Activated naive CD4-positive, alpha-beta T cell treated with anti-CD3 and anti-CD28 coated beads for 36 hours (primary cell): ENCODE measurements at regions not wholly inside any gene's neighbourhood (a gene's known extent, or its start where the extent isn't known, plus 50 kb on each side); places are given as distances from the start of the nearest gene placed in this dataset.
"Not testable (repeated sequence)": the region's sequence is repeated elsewhere in the genome, so short reads cannot be mapped to it uniquely, and the experiment has no call there.

Experiments
- CTCF ChIA-PET: fragments of 350-600 bp; sonication (Branson Sonifier 250); formaldehyde crosslinking; loops from one replicate; lab custom pipeline; 2021; ENCODE audit warnings: antibody characterized with exemption; lab: Charles Lee
- DNase-seq: peaks from one replicate; pipeline ENCODE4 v3.0.0-alpha.2; 2020
- H3K27ac Mint-ChIP-seq: one replicate; pipeline ENCODE4 v1.8.0; 2021; ENCODE audit warnings: mild to moderate bottlenecking, mixed read lengths
- H3K27me3 Mint-ChIP-seq: one replicate; pipeline ENCODE4 v1.8.0; 2021; ENCODE audit warnings: low read depth, mixed read lengths
- H3K36me3 Mint-ChIP-seq: one replicate; pipeline ENCODE4 v1.8.0; 2021; ENCODE audit warnings: low read depth, mixed read lengths
- H3K4me1 Mint-ChIP-seq: one replicate; pipeline ENCODE4 v1.8.0; 2021; ENCODE audit warnings: low read depth, mixed read lengths
- H3K4me3 Mint-ChIP-seq: one replicate; pipeline ENCODE4 v1.8.0; 2021; ENCODE audit warnings: mild to moderate bottlenecking, moderate library complexity, mixed read lengths
- H3K9me3 Mint-ChIP-seq: one replicate; pipeline ENCODE4 v1.8.0; 2021; ENCODE audit warnings: mixed read lengths
- intact Hi-C: fragments of 100-400 bp; cut with micrococcal nuclease; formaldehyde crosslinking; loops from one replicate; pipeline ENCODE4 v1.15.1; 2023

DNA sequence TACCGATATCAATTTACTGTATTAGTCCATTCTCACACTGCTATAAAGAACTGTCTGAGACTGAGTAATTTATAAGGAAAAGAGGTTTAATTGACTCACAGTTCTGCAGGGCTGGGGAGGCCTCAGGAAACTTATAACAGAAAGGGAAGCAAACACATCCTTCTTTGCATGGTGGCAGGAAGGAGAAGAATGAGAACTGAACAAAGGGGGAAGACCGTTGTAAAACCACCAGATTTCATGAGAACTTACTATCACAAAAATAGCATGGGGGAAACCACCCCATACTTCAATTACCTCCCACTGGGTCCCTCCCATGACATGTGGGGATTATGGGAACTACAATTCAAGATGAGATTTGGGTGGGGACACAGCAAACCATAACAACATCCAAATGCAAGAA lies 239.7 kb downstream of the SQOR start:
- H3K27ac Mint-ChIP-seq, H3K4me1 Mint-ChIP-seq, H3K4me3 Mint-ChIP-seq, H3K36me3 Mint-ChIP-seq, H3K9me3 Mint-ChIP-seq, DNase-seq, intact Hi-C loops, H3K27me3 Mint-ChIP-seq: not testable (repeated sequence)
- CTCF ChIA-PET, result interaction anchor here (0.6 kb wide), 1 partner anchor 1725 kb away, joined by 3 read pairs; no protein-coding TSS in a partner anchor

DNA sequence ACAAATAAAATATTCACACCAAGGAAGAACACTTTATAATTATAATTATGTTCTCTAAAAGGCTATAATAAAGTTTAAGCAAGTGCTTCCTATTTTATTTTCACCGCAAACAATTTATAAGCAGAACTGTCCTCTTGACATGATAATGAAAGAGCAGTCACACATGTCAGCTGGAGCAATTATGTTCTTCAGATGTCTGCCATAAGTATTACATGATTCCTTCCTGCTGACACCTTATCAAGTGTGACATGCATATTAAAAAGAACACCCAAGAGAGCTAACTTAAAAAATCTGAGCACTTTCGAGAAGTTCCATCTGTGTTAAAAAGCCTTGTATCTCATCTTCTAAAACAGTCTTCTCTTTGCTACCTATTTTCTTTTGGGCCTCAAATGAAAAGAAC lies 249.5 kb downstream of the SQOR start:
- Mint-ChIP-seq H3K4me3 (no peak overlapping the region), H3K27ac (no peak overlapping the region), H3K9me3 (peaks cover 2% of the 10 kb centered on the region), H3K36me3 (no peaks in the 10 kb centered on the region), H3K4me1 (no peaks in the 10 kb centered on the region), H3K27me3 (no peaks in the 10 kb centered on the region)
- intact Hi-C loops, result no loop called here
- CTCF ChIA-PET, result no interaction called here
- DNase-seq, result no peak

- H3K4me3 Mint-ChIP-seq, result no peak overlapping the region
- H3K27me3 Mint-ChIP-seq, result no peaks in the 10 kb centered on the region
- intact Hi-C loops, result no loop called here
- H3K9me3 Mint-ChIP-seq, result peaks cover 2% of the 10 kb centered on the region
- DNase-seq, result no peak
- no peak overlapping the region for H3K27ac Mint-ChIP-seq
- no peaks in the 10 kb centered on the region for H3K4me1 Mint-ChIP-seq
- CTCF ChIA-PET, result interaction anchor here (0.6 kb wide), 1 partner anchor 13 kb away, joined by 3 read pairs; no protein-coding TSS in a partner anchor
- H3K36me3 Mint-ChIP-seq, result no peaks in the 10 kb centered on the region
These were observed 250.1 kb downstream of the SQOR start for GRCh38 chr15:45884755-45885445.

GRCh38 chr15:45885801-45886200 lies 251.0 kb downstream of the SQOR start:
- Mint-ChIP-seq H3K9me3 (peaks cover 2% of the 10 kb centered on the region), H3K27ac (no peak overlapping the region), H3K4me3 (no peak overlapping the region), H3K36me3 (no peaks in the 10 kb centered on the region), H3K27me3 (no peaks in the 10 kb centered on the region), H3K4me1 (no peaks in the 10 kb centered on the region)
- intact Hi-C loops, result no loop called here
- CTCF ChIA-PET, result no interaction called here
- no peak for DNase-seq

GRCh38 chr15:45891766-45892165 lies 256.9 kb downstream of the SQOR start:
- intact Hi-C loops, result no loop called here
- CTCF ChIA-PET, result no interaction called here

DNA sequence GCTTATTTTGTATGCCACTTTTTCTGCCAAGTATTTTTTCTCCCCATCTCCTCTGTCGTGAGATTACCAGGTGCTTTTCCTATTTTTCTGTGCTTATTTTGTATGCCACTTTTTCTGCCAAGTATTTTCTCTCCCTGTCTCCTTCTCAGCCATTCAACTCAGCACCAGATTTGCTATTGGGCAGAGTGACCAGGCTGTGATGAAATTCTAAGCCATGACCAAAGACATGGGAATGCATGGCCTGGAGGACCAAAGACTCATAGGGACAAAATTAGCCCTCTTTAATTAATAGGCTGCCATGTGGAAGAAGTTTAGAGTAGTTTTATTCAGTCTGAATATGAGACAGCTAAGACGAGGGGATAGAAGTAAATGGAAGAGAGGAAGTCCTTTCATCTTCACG lies 257.4 kb downstream of the SQOR start:
- H3K27me3 Mint-ChIP-seq, result peaks cover 9% of the 10 kb centered on the region
- no peaks in the 10 kb centered on the region for H3K36me3 Mint-ChIP-seq
- H3K4me1 Mint-ChIP-seq, result no peaks in the 10 kb centered on the region
- H3K9me3 Mint-ChIP-seq, result no peaks in the 10 kb centered on the region
- DNase-seq, result no peak
- intact Hi-C loops, result no loop called here
- no peak overlapping the region for H3K27ac Mint-ChIP-seq
- no peak overlapping the region for H3K4me3 Mint-ChIP-seq
- CTCF ChIA-PET, result no interaction called here

More at GRCh38 chr15:45891766-45892165, 256.9 kb downstream of the SQOR start:
- no peak overlapping the region for H3K27ac Mint-ChIP-seq
- H3K4me3 Mint-ChIP-seq, result no peak overlapping the region
- H3K4me1 Mint-ChIP-seq, result no peaks in the 10 kb centered on the region
- H3K36me3 Mint-ChIP-seq, result no peaks in the 10 kb centered on the region
- peaks cover 2% of the 10 kb centered on the region for H3K9me3 Mint-ChIP-seq
- H3K27me3 Mint-ChIP-seq, result peaks cover 9% of the 10 kb centered on the region
- no peak for DNase-seq

GRCh38 chr15:45903283-45903682 lies 268.5 kb downstream of the SQOR start:
- CTCF ChIA-PET, result interaction anchor here (0.7 kb wide), 1 partner anchor 202 kb away, joined by 3 read pairs; no protein-coding TSS in a partner anchor
- no peaks in the 10 kb centered on the region for H3K36me3 Mint-ChIP-seq
- no peaks in the 10 kb centered on the region for H3K9me3 Mint-ChIP-seq
- no peak overlapping the region for H3K27ac Mint-ChIP-seq
- intact Hi-C loops, result no loop called here
- peaks cover 2% of the 10 kb centered on the region for H3K27me3 Mint-ChIP-seq
- DNase-seq, result no peak
- H3K4me3 Mint-ChIP-seq, result no peak overlapping the region
- no peaks in the 10 kb centered on the region for H3K4me1 Mint-ChIP-seq

DNA sequence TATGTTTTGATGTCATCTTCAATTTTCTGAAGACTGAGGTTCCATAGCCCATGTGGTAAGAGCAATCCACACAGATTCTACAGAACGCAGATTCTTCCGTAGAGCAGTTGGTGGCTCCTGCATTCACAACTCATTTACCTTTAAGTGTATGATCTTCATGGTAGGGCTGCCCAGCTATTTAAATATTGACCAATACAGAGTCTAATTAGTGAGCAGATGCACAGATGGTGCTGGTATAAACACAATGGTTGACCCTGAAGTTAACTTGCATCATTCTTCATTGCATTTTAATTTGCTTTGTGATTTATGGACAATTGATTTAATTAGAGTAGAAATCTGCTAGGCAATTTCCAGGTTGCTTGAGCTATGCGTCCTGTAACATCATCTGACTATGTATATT lies 269.2 kb downstream of the SQOR start:
- H3K27me3 Mint-ChIP-seq, result peaks cover 2% of the 10 kb centered on the region
- intact Hi-C loops, result no loop called here
- no peak overlapping the region for H3K27ac Mint-ChIP-seq
- CTCF ChIA-PET, result no interaction called here
- no peak for DNase-seq
- no peak overlapping the region for H3K4me3 Mint-ChIP-seq
- H3K4me1 Mint-ChIP-seq, result no peaks in the 10 kb centered on the region
- H3K36me3 Mint-ChIP-seq, result no peaks in the 10 kb centered on the region
- H3K9me3 Mint-ChIP-seq, result no peaks in the 10 kb centered on the region

DNA sequence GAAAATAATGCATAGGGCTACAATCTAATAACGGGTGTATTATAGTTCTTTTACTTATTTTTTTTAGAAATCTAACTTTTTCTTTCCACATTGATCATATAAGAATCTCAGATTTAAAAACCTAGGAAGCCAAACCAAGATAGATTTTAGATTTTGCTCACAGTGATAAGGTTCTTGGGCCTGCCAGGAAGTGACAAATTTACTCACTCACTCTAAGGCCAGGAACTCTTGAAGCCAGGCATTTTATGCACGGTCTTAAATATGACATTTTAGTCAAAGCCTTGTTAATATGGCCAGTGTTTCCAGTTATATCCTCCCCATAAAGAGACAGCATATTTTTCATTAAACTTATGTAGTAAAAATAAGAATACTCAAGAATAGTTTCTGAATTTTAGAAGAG lies 271.4 kb downstream of the SQOR start:
- CTCF ChIA-PET, result no interaction called here
- Mint-ChIP-seq H3K4me1 (no peaks in the 10 kb centered on the region), H3K27me3 (peaks cover 2% of the 10 kb centered on the region), H3K27ac (no peak overlapping the region), H3K9me3 (peaks cover 2% of the 10 kb centered on the region), H3K4me3 (no peak overlapping the region), H3K36me3 (no peaks in the 10 kb centered on the region)
- intact Hi-C loops, result no loop called here
- DNase-seq, result no peak

DNA sequence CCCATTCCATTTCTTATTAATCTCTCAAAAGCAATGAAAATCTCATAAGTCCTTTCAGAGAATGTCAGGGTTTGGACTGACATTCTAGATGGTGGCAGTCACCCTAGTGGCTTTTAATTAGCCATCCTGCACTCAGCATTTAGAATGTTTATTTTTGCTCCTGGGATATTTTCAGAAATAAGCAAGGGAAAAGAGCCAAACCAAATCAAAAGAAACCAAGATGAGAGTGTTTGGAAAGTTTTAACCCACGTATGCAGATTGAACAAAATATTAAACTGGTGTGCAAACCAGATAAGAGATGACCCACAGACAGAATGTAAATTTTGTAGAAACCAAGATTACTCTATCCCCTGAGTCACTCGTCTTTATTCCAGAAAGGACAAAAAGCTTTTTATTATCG lies 275.8 kb downstream of the SQOR start:
- CTCF ChIA-PET, result no interaction called here

GRCh38 chr15:45913451-45913850 lies 278.6 kb downstream of the SQOR start:
- Mint-ChIP-seq H3K4me1 (no peaks in the 10 kb centered on the region), H3K9me3 (peaks cover 2% of the 10 kb centered on the region), H3K36me3 (no peaks in the 10 kb centered on the region), H3K27me3 (peaks cover 7% of the 10 kb centered on the region), H3K27ac (no peak overlapping the region), H3K4me3 (no peak overlapping the region)
- CTCF ChIA-PET, result no interaction called here
- no peak for DNase-seq
- intact Hi-C loops, result no loop called here

More for the DNA sequence above, 275.8 kb downstream of the SQOR start:
- Mint-ChIP-seq H3K36me3 (no peaks in the 10 kb centered on the region), H3K27ac (no peak overlapping the region), H3K9me3 (peaks cover 2% of the 10 kb centered on the region), H3K27me3 (peaks cover 2% of the 10 kb centered on the region), H3K4me3 (no peak overlapping the region), H3K4me1 (no peaks in the 10 kb centered on the region)
- intact Hi-C loops, result no loop called here
- DNase-seq, result no peak

DNA sequence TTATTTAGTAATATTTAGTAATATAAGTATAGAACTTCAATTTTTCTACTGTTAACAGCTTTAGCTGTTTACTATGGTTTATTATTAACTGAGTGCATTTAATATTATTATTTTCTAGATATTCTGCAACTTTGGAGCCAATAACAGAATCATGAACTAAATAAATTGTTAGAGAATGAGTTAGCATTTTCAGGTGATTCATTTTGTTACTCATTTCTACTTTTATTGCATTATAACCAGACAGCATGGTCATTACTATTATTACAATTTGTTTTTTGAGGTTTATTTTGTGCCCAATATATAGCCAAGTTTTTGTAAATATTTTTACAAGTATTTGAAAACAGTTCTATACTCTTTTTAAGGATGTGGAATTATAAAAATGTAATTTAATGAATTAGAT lies 279.6 kb downstream of the SQOR start:
- no peaks in the 10 kb centered on the region for H3K36me3 Mint-ChIP-seq
- DNase-seq, result no peak
- H3K27ac Mint-ChIP-seq, result no peak overlapping the region
- no peak overlapping the region for H3K4me3 Mint-ChIP-seq
- H3K4me1 Mint-ChIP-seq, result no peaks in the 10 kb centered on the region
- peaks cover 2% of the 10 kb centered on the region for H3K9me3 Mint-ChIP-seq
- H3K27me3 Mint-ChIP-seq, result peaks cover 7% of the 10 kb centered on the region
- intact Hi-C loops, result no loop called here
- CTCF ChIA-PET, result no interaction called here

DNA sequence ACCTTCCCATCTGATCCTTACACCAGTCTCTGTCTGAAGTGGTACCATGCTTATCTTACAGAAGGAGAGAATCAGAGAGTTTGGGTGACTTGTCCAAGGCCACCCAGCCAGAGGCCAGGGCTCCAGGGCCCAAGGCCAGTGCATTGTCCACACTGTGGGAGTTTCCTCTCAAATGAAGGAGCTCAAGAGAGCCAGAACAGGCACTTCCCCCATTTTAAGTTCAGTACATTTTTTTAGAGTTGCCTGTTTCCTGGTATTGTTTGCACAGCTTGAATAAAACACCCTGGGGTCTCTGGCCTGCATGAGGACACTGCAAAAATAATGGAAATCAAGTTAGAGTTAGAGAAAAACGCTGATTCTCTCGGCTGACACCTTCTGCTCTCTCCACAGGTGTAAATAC lies 284.0 kb downstream of the SQOR start:
- no peaks in the 10 kb centered on the region for H3K9me3 Mint-ChIP-seq
- no peaks in the 10 kb centered on the region for H3K4me1 Mint-ChIP-seq
- peaks cover 4% of the 10 kb centered on the region for H3K27me3 Mint-ChIP-seq
- DNase-seq, result no peak
- intact Hi-C loops, result no loop called here
- no peak overlapping the region for H3K4me3 Mint-ChIP-seq
- H3K36me3 Mint-ChIP-seq, result no peaks in the 10 kb centered on the region
- H3K27ac Mint-ChIP-seq, result no peak overlapping the region
- CTCF ChIA-PET, result no interaction called here
